HG02973 (cell line): ENCODE measurements at regions not wholly inside any gene's neighbourhood (a gene's known extent, or its start where the extent isn't known, plus 50 kb on each side); places are given as distances from the start of the nearest gene placed in this dataset.

Experiments
- ATAC-seq: cut with Tn5 transposase; IDR thresholded peaks from one replicate; pipeline ENCODE4 v1.9.1; 2021; ENCODE audit warnings: moderate library complexity; ENCODE audit not compliant: unreplicated experiment

GRCh38 chr15:70314688-70315087 lies 217.0 kb upstream of the TLE3 start:
- no peak for ATAC-seq

DNA sequence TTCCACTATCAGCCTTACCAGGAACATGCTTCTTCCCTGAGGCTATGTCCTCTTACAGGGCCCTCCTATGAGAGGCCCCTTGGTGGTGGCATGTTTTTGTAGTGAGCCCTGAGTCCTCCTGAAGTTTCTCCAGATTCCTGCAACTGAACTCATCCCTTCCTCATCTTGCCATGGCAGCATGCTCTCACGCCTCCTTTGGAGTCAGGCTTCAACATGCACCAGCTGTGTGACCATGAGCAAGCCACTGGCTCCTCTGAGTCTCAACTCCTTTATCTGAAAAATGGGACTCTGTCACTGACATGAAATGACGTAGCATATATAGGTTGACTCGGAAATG lies 216.3 kb upstream of the TLE3 start:
- ATAC-seq: no peak

DNA sequence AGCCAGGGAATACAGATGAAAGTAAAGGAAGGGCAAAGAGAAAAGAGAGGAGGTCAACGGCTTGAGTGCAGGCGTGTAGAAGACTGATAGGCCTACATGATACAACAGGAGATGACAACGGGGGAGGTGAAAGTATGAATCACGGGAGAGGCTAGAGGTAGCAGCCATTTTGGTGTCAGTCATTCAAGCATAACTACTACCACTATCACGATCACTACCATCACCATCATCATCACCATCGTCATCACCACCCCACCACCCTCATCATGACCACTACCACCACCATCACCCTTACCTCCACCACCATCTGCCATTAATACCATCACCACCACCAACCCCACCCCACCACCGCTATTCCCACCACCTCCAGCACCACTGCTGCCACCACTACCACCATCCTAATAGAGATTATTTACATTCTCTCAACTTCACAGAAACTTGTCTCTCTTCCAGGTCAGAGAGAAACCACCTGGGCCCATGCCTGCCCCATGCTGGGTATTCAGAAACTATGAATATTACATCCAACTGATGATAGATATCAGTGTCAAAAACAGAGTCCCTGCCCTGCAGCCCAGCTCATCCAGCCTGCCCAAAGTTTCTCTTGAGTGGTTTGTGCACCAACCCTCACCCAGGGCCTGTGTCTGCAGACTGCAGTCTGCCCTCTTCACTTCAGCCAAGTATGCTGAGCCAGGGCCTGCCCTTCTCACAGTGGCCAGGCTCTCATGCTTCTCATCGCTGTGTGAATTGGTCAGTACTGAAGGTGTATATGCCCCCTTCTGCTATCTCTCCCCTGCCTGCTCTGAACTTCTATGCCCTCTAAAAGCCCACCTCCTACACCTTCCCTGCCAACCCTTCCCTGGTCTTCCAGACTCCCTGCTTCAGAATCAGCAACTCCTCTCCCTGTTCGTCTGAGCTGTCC lies 215.6 kb upstream of the TLE3 start:
- ATAC-seq: no peak

DNA sequence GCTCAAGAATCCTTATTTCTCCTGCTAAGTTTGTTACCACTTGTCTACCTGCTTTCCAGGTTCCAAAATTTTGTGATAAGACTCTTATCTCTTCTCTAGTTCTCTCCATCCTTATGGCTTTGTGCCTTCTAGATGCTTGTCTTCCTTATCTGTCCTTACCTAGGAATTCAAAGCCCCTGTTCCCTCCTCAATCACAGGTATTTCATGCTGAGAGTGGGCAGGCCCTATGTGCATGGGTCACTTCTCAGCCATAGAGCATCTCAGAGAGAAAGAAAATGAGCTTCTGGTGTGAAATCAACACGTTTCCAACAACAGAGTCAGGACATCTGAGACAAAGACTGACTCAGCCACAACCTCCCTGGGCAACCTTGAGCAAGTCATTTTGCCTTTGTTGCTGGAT lies 214.1 kb upstream of the TLE3 start:
- ATAC-seq: no peak

- no peak for ATAC-seq
These were observed 212.0 kb upstream of the TLE3 start for GRCh38 chr15:70309716-70310115.

DNA sequence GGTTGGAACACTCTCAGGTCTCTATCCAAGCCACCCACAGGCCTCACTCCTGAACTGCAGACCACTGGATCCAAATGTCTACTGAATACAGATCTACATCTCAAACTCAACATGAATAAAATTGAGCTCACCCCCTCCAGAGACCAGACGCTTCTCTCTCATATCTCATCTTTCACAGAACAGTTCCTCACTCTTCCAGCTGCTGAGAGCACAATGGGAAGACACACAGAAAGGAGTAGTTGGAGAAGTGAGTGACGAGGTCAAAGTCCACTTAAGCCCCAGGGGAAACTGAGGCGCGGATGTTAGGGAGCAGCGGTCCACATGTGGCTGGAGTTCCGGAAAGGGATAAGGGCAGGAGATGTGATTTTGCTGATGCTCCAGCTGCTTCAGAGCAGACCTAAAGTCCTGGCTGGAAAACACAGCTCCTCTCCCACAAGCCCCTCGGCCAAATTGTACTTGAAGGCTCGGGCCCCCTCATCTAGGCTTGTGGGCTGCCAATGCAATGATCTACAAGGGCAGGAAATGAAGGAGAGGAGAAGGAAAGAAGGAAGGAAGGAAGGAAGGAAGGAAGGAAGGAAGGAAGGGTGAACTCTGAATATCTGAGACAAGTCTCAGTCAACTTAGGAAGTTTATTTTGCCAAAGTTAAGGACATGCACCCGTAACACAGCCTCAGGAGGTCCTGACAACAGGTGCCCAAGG lies 211.2 kb upstream of the TLE3 start:
- ATAC-seq: no peak

DNA sequence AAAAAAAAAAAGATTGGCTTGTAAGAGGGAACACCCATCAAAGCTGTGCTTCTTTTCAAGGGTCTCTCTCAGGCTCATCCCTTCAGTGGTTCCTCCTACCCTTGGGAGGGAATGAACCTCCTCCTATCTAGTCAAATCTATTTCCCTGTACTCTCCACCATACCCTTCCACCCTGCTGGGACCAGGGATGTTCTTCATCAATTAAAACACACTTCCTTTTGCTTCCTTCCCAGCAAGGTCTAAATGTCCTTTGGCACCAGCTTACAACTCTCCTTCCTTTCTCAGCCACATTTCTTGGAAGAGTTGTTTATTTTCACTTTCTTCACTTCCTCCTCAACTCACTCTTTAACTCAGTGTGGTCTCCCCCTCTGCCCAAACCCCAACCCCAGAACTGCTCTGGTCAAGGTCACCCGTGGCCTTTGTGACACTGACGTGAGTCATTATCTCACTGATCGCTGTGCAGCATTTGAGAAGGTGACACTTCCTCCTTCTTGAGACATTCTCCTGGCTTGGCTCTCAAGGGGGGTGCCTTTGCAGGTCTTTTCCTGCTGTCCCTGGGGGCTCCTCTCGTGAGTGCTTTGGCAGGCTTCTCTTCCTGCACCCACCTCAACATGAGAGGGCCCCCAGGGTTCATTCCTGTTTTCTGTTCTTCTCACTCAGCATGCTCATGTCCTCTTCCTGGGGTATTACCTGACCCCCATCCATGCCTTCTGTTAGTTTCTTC lies 210.5 kb upstream of the TLE3 start:
- peak; percentile 61 for ATAC-seq

DNA sequence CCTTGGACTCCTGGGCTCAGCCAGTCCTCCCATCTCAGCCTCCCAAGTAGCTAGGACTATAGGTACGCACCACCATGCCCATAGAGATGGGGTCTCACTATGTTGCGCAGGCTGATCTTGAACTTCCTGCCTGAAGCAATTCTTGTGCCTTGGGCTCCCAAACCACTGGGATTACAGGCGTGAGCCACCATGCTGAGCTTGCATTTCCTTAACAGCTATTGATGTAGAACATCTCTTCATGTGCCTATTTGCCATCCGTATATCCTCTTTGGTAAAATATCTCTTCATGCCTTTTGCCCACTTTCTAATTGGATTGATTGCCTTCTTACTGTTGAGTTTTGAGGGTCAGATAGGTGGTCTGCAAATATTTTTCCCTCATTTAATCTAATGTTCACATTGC lies 208.9 kb upstream of the TLE3 start:
- no peak for ATAC-seq

GRCh38 chr15:70306081-70306480 lies 208.4 kb upstream of the TLE3 start:
- no peak for ATAC-seq

DNA sequence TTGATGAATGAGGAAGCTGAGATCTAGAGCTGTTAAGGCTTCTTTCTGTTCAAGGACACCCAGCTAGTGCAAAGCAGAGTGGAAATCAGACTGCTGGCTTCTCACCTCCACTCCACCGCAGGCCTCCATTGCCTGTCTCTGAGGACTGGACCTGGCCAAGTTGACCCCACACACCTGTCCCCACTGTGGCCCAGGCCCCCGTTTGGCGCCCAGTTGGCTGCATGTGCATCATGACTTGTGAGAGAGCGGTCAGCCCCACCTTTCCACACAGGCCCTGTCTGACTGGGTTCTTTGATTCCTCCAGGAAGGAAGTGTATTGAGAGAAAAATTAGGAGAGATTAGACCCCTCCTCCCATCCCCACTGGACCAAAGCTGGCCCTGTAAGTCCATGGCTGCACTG lies 206.3 kb upstream of the TLE3 start:
- ATAC-seq: no peak

- no peak for ATAC-seq
These were observed 204.6 kb upstream of the TLE3 start for GRCh38 chr15:70302360-70302759.

DNA sequence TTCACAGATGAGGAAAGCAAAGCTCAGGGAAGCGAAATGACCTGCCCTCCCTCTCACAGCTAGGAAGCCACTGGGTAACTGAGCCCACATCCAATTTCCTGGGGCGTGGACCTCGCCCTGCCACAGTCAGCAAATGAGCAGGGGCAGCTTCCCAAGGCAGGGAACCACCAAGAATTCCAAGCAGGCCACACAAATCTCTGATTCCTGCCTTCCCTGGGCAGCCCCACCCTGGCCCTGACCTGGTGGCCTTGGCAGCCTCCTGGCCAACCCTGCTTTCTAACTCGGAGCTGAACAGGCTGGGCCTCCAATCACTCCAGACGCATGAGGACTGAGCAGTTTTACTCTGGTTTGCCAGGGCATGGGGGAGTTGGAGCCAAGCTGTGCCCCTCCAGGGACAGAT lies 203.7 kb upstream of the TLE3 start:
- ATAC-seq: no peak

GRCh38 chr15:70299931-70300869 lies 202.5 kb upstream of the TLE3 start:
- peak; percentile 99 for ATAC-seq

- ATAC-seq: no peak
These were observed 199.8 kb upstream of the TLE3 start for GRCh38 chr15:70297465-70298058.

GRCh38 chr15:70294731-70295305 lies 197.1 kb upstream of the TLE3 start:
- ATAC-seq: no peak

DNA sequence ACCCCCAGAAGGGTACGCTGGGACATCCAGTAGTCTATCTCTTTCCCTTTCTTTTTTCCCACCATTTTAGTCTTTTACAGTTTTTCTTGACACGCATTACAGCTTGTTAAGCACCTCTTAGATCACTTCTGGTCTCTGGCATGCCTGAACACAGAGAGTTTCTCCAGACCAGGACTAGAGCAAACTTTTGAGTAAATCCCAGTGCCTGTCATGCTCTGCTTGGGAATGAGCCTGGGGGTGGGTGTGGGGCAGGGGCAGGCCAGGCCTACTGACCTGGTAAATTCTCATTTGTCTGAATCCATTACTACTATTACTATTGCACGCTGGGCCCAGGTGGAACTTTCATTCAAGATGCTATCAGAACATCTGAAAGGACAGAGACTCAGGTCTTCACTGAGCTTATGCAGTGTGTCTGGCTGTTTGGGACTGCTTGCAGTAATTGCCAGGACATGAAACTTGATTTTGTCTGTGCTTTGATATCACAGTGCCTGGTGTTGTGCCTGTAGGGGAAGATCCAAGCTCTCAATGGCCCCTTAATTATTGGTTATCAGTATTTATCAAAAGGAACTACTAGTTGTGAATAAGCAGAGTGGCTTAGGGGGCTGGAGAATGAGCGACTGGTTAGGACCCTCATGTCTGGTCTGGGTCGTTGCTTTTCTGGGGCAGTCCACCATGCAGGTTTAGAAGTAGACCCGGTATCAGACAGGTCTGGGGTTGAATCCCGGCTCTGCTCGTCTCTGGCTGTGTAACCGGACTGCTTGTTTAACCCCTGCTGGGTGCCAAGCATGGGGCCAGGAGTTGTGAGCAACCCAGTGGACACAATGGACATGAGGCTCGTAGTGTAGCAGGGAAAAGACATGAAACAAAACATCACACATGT lies 196.1 kb upstream of the TLE3 start:
- ATAC-seq: no peak

DNA sequence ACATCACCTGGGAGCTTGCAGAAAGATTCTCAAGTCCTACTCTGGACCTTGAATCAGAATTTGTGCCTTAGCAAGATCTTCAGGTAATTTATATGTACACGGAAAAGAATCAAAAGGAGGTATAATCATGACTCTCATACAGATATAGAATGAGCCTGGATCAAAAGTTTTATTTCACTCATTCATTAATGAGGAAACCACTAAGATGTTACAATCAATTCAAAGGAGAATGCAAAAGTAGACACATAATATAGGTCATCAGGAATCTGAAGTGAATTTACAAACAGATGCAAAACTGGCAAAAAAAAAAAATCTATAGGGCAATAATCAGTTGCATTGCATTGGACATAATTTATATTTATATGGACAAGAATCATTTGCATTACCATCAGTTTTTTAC lies 195.4 kb upstream of the TLE3 start:
- no peak for ATAC-seq

- ATAC-seq: no peak
These were observed 194.5 kb upstream of the TLE3 start for GRCh38 chr15:70292076-70292760.
